ENCODE measurements at regions not wholly inside any gene's neighbourhood (a gene's known extent, or its start where the extent isn't known, plus 50 kb on each side); places are given as distances from the start of the nearest gene placed in this dataset.

DNA sequence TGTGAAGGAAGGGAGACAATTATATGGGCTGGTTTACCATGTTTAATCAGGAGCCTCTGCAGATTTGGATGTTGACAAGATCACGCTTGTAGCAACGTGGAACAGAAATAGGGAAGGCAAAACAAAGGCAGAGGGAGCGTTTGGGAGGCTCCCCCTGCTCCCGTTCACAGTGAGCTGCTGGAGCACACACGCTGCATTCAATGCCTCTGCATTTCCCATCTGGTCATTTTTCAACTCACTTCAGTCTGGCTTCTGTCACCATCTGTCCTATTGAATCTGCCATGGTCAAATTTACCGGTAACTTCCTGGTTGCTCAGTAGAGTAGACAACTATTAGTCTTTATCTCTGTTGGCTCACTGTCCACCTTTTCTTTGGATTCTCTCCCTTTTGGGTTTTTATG is 91.0 kb downstream of the NHLRC3 start:
- no peak overlapping the region for H3K4me3 Mint-ChIP-seq (ENCODE audit: unreplicated experiment)
- peak overlapping the region; percentile 24 for H3K27ac Mint-ChIP-seq (ENCODE audit: unreplicated experiment)
- H3K27me3 Mint-ChIP-seq (ENCODE audit: unreplicated experiment), result peaks cover 5% of the 10 kb centered on the region
- peaks cover 9% of the 10 kb centered on the region for H3K9me3 Mint-ChIP-seq (ENCODE audit: unreplicated experiment)
- TF ChIP-seq, protein P1, sequence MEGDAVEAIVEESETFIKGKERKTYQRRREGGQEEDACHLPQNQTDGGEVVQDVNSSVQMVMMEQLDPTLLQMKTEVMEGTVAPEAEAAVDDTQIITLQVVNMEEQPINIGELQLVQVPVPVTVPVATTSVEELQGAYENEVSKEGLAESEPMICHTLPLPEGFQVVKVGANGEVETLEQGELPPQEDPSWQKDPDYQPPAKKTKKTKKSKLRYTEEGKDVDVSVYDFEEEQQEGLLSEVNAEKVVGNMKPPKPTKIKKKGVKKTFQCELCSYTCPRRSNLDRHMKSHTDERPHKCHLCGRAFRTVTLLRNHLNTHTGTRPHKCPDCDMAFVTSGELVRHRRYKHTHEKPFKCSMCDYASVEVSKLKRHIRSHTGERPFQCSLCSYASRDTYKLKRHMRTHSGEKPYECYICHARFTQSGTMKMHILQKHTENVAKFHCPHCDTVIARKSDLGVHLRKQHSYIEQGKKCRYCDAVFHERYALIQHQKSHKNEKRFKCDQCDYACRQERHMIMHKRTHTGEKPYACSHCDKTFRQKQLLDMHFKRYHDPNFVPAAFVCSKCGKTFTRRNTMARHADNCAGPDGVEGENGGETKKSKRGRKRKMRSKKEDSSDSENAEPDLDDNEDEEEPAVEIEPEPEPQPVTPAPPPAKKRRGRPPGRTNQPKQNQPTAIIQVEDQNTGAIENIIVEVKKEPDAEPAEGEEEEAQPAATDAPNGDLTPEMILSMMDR (IDR thresholded peaks at IDR 0.05; ENCODE audit: partially characterized antibody, unreplicated experiment), result no peak
- DNase-seq, result no peak
- peaks cover 8% of the 10 kb centered on the region for H3K4me1 Mint-ChIP-seq (ENCODE audit: low read depth, unreplicated experiment)
- peaks cover 10% of the 10 kb centered on the region for H3K36me3 Mint-ChIP-seq (ENCODE audit: unreplicated experiment)

DNA sequence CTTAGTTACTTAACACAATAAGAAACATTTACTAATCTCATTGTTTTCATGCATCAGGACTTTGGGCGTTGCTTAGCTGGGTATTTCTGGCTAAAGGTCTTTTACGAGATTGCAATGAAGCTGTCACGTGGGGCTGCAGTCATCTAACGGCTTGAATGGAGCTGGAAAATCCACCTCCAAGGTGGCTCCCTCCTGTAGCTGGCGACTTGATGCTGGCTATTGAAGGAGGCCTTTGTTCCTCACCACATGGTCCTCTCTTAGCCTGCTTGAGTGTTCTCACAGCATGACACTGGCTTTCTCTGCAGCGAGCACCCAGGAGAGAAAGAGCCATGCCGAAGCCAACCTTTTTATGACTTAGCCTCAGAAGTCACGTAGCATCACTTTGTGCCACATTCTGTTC is 92.0 kb downstream of the NHLRC3 start:
- Mint-ChIP-seq H3K36me3 (ENCODE audit: unreplicated experiment) (peaks cover 10% of the 10 kb centered on the region), H3K4me3 (ENCODE audit: unreplicated experiment) (no peak overlapping the region), H3K27ac (ENCODE audit: unreplicated experiment) (no peak overlapping the region), H3K9me3 (ENCODE audit: unreplicated experiment) (peaks cover 9% of the 10 kb centered on the region), H3K27me3 (ENCODE audit: unreplicated experiment) (peaks cover 5% of the 10 kb centered on the region), H3K4me1 (ENCODE audit: low read depth, unreplicated experiment) (peaks cover 8% of the 10 kb centered on the region)
- no peak for DNase-seq
- TF ChIP-seq, protein P1 (IDR thresholded peaks at IDR 0.05; ENCODE audit: partially characterized antibody, unreplicated experiment), result no peak

DNA sequence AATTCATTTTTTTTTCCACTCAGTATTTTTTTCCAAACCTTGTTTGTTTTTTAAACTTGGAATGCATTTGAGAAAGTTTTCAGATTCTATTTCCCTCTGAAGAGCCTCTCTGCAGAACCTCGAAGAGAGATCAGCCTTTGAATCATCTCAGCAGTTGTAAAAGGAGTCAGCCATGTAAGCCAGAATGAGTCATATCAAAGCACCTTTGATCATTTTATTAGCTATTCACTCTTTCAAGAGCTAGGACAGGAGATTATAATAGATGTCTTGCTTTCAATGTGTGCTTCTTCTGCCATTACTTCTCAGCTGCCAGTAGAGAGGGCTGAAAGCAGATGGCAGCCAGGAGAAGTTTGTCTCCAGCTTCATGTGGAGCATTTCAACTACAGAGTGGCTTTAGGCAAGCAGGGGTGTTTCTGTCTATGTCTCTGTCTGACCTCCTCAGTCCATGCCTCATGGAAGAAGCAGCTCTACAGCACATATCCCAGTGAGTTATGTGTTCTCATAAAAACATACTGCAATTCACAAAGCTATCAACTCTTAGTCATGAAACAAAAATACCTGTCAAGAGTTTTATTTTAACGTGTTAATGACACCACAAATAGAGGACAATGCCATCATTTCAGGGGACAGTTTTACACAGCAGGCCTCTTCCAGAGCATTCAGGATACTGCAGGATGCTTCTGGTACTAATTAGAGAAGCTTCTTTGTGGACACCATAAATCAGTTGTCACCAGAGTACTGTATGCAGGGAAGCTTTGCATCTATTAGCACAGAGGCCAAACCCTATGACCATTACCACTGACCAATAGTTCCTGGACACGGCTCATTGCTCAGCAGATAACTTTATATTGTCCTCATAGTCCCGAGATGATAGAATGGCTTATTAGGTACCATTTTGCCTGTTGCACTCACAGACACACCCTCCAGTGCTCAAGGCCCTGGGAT is 94.3 kb downstream of the NHLRC3 start:
- Mint-ChIP-seq H3K36me3 (ENCODE audit: unreplicated experiment) (peaks cover 10% of the 10 kb centered on the region), H3K27ac (ENCODE audit: unreplicated experiment) (no peak overlapping the region), H3K9me3 (ENCODE audit: unreplicated experiment) (peaks cover 9% of the 10 kb centered on the region), H3K4me1 (ENCODE audit: low read depth, unreplicated experiment) (peaks cover 8% of the 10 kb centered on the region), H3K27me3 (ENCODE audit: unreplicated experiment) (peaks cover 5% of the 10 kb centered on the region), H3K4me3 (ENCODE audit: unreplicated experiment) (no peak overlapping the region)
- no peak for DNase-seq
- TF ChIP-seq, protein P1 (IDR thresholded peaks at IDR 0.05; ENCODE audit: partially characterized antibody, unreplicated experiment), result no peak

DNA sequence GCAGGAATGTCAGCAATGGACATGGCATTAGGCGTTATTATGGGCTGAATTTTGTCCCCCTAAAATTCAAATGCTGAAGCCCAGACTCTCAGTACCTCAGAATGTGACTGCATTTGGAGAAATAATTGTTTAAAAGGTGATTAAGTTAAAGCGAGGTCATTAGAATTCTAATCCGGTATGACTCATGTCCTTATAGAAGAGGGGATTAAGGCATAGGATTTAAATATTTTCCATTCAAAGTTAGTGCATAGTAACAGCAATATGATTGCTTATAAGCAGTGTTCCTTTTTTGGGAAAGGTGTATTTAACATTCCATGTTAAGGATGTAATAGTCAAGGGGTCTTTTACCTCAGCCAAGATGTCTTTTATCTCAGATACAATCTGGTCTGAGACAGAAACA is 95.5 kb downstream of the NHLRC3 start:
- TF ChIP-seq, protein P1 (IDR thresholded peaks at IDR 0.05; ENCODE audit: partially characterized antibody, unreplicated experiment), result no peak
- H3K36me3 Mint-ChIP-seq (ENCODE audit: unreplicated experiment), result peaks cover 10% of the 10 kb centered on the region
- peaks cover 5% of the 10 kb centered on the region for H3K27me3 Mint-ChIP-seq (ENCODE audit: unreplicated experiment)
- H3K4me3 Mint-ChIP-seq (ENCODE audit: unreplicated experiment), result no peak overlapping the region
- DNase-seq, result no peak
- H3K4me1 Mint-ChIP-seq (ENCODE audit: low read depth, unreplicated experiment), result peaks cover 5% of the 10 kb centered on the region
- peaks cover 9% of the 10 kb centered on the region for H3K9me3 Mint-ChIP-seq (ENCODE audit: unreplicated experiment)
- H3K27ac Mint-ChIP-seq (ENCODE audit: unreplicated experiment), result no peak overlapping the region

DNA sequence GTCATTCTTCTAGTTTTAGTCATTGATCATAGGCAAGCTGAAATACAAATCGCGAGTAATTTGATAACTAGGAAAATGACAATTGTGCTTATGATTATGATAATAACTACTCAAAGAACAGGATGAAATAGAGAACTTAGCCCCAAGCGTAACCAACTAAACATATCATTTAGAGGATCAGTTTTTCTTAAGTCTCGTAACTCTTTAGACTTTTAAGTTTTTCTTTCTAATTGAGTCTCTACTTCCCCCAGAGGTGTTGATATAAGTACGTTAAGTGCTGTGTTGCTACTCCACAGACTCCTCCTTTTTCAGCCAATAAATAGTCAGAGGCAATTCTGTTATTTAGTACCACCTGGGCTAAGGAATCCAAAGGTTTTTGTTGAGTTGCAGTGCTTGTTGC is 96.3 kb downstream of the NHLRC3 start:
- TF ChIP-seq, protein P1 (IDR thresholded peaks at IDR 0.05; ENCODE audit: partially characterized antibody, unreplicated experiment), result no peak
- H3K36me3 Mint-ChIP-seq (ENCODE audit: unreplicated experiment), result peaks cover 6% of the 10 kb centered on the region
- H3K4me3 Mint-ChIP-seq (ENCODE audit: unreplicated experiment), result no peak overlapping the region
- H3K27me3 Mint-ChIP-seq (ENCODE audit: unreplicated experiment), result peaks cover under 1% of the 10 kb centered on the region
- H3K27ac Mint-ChIP-seq (ENCODE audit: unreplicated experiment), result no peak overlapping the region
- peaks cover 3% of the 10 kb centered on the region for H3K9me3 Mint-ChIP-seq (ENCODE audit: unreplicated experiment)
- DNase-seq, result no peak
- H3K4me1 Mint-ChIP-seq (ENCODE audit: low read depth, unreplicated experiment), result peaks cover under 1% of the 10 kb centered on the region
